Neural progenitor cell (in vitro differentiated cells): ENCODE measurements at regions not wholly inside any gene's neighbourhood (a gene's known extent, or its start where the extent isn't known, plus 50 kb on each side); places are given as distances from the start of the nearest gene placed in this dataset.

ENCODE experiments used
- DNase-seq: peaks from one replicate; pipeline ENCODE4 v3.0.0-alpha.2; 2016; ENCODE audit warnings: low spot score
- H2AFZ ChIP-seq: fragments of 200-600 bp; sonication (generic); replicated peaks from 2 replicates; pipeline ENCODE4 v1.6.1; 2016; ENCODE audit warnings: antibody characterized with exemption
- H3F3A ChIP-seq: fragments of 200-600 bp; sonication (generic); 2 replicates; pipeline ENCODE4 v1.6.1; 2016; ENCODE audit warnings: antibody characterized with exemption, low read depth
- H3K27ac ChIP-seq: fragments of 200-600 bp; sonication (generic); 2 replicates; pipeline ENCODE4 v1.5.1; 2016; ENCODE audit warnings: mild to moderate bottlenecking
- H3K27me3 ChIP-seq: fragments of 200-600 bp; sonication (generic); 2 replicates; pipeline ENCODE4 v1.6.1; 2016; ENCODE audit warnings: mild to moderate bottlenecking, moderate library complexity
- H3K36me3 ChIP-seq: fragments of 200-600 bp; sonication (generic); 2 replicates; pipeline ENCODE4 v1.5.1; 2016
- H3K4me1 ChIP-seq: fragments of 200-600 bp; sonication (generic); 2 replicates; pipeline ENCODE4 v1.6.1; 2016; ENCODE audit warnings: mixed run types
- H3K4me2 ChIP-seq: fragments of 200-600 bp; sonication (generic); 2 replicates; pipeline ENCODE4 v1.6.1; 2016
- H3K4me3 ChIP-seq: fragments of 200-600 bp; sonication (generic); 2 replicates; pipeline ENCODE4 v1.5.1; 2016
- H3K79me2 ChIP-seq: fragments of 200-600 bp; sonication (generic); 2 replicates; pipeline ENCODE4 v1.6.1; 2016; ENCODE audit warnings: low read depth
- H3K9ac ChIP-seq: fragments of 200-600 bp; sonication (generic); 2 replicates; pipeline ENCODE4 v1.6.1; 2016
- H3K9me3 ChIP-seq: fragments of 200-600 bp; sonication (generic); 2 replicates; pipeline ENCODE4 v1.5.1; 2016; ENCODE audit warnings: low read depth
- H4K20me1 ChIP-seq: fragments of 200-600 bp; sonication (generic); 2 replicates; pipeline ENCODE4 v1.6.1; 2016; ENCODE audit warnings: low read depth
- H3K27ac Mint-ChIP-seq: 3 replicates; pipeline ENCODE4 v1.8.0; 2021; ENCODE audit warnings: mixed read lengths
- H3K27me3 Mint-ChIP-seq: 2 replicates; pipeline ENCODE4 v1.8.0; 2022; ENCODE audit warnings: low read depth, mild to moderate bottlenecking, inconsistent platforms, moderate library complexity, mixed read lengths; ENCODE audit not compliant: insufficient read depth
- H3K36me3 Mint-ChIP-seq: 3 replicates; pipeline ENCODE4 v1.8.0; 2021; ENCODE audit warnings: mixed read lengths
- H3K4me1 Mint-ChIP-seq: 3 replicates; pipeline ENCODE4 v1.8.0; 2021; ENCODE audit warnings: mixed read lengths
- H3K4me3 Mint-ChIP-seq: 3 replicates; pipeline ENCODE4 v1.8.0; 2021; ENCODE audit warnings: mild to moderate bottlenecking, moderate library complexity, mixed read lengths
- H3K9me3 Mint-ChIP-seq: 3 replicates; pipeline ENCODE4 v1.8.0; 2020; ENCODE audit warnings: mixed read lengths
- CTCF ChIP-seq: fragments of 200-600 bp; sonication (generic); IDR thresholded peaks from 2 replicates; pipeline ENCODE4 v1.5.1; 2017; ENCODE audit warnings: antibody characterized with exemption, mild to moderate bottlenecking
- EZH2 ChIP-seq: fragments of 200-600 bp; sonication (generic); IDR thresholded peaks from 2 replicates; pipeline ENCODE4 v1.6.1; 2017; ENCODE audit warnings: antibody characterized with exemption, mild to moderate bottlenecking, moderate library complexity
- EZH2phosphoT487 ChIP-seq: fragments of 200-600 bp; sonication (generic); IDR thresholded peaks from 2 replicates; pipeline ENCODE4 v1.6.1; 2017; ENCODE audit warnings: antibody characterized with exemption

DNA sequence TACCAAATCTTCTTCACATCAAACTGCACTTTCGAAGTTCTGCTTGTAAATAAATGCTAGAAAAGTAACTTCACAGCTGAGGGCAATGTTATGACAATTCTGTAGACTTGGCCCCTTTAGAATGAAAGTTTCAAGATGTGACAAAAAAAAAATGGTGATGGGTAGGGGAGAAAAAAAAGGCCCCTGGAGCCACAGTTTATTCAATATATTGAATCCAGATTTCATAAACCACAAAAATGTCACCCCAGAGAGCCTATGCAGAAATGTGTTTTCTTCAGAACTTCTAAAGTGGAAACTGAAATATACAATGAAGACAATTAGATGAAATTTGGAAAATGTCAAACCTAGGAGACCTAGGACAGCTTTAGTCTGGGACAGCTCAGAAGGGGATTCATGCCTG is 143.1 kb downstream of the EDN3 start:
- Histone ChIP-seq H3K27ac (no peak overlapping the region), H3K27me3 (no peaks in the 10 kb centered on the region), H2AFZ (no peak overlapping the region), H3F3A (peaks cover 4% of the 10 kb centered on the region), H3K4me1 (peaks cover 20% of the 10 kb centered on the region), H3K4me3 (no peak overlapping the region), H3K9ac (no peak overlapping the region), H3K79me2 (no peaks in the 10 kb centered on the region), H3K9me3 (no peaks in the 10 kb centered on the region), H4K20me1 (no peaks in the 10 kb centered on the region), H3K36me3 (no peaks in the 10 kb centered on the region), H3K4me2 (no peak overlapping the region)
- TF ChIP-seq EZH2, result no peak
- H3K4me1 Mint-ChIP-seq, result peaks cover 4% of the 10 kb centered on the region
- peaks cover 11% of the 10 kb centered on the region for H3K27me3 Mint-ChIP-seq
- no peaks in the 10 kb centered on the region for H3K36me3 Mint-ChIP-seq
- no peak overlapping the region for H3K4me3 Mint-ChIP-seq
- no peak overlapping the region for H3K27ac Mint-ChIP-seq
- DNase-seq, result no peak
- H3K9me3 Mint-ChIP-seq, result no peaks in the 10 kb centered on the region

DNA sequence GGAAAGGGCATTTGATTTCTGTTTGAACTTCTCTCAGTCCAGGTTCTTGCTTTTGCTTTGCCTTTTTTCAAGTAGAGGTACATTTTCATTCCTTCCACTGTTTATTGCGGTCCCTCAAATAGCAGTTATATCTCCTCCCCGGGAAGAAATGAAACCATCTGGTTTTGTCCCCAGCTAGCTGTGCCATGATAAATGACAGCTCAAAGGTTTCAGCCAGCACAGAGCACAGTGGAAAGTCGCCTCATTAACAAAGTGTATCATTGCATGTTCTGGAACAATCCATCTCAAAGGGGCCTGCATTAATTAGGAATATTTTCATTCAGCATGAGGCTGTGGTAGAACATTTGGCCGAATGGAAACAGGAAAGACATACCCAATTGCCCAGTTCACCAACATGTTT is 146.0 kb downstream of the EDN3 start:
- H3K36me3 ChIP-seq, result no peaks in the 10 kb centered on the region
- H3K4me2 ChIP-seq, result no peak overlapping the region
- no peaks in the 10 kb centered on the region for H3K79me2 ChIP-seq
- no peaks in the 10 kb centered on the region for H3K27me3 ChIP-seq
- peaks cover 19% of the 10 kb centered on the region for H3K4me1 ChIP-seq
- no peaks in the 10 kb centered on the region for H3F3A ChIP-seq
- no peak overlapping the region for H3K27ac ChIP-seq
- H3K9me3 ChIP-seq, result no peaks in the 10 kb centered on the region
- TF ChIP-seq CTCF, result no peak
- TF ChIP-seq EZH2phosphoT487, result no peak
- no peak for TF ChIP-seq EZH2
- no peaks in the 10 kb centered on the region for H3K9me3 Mint-ChIP-seq
- peaks cover 11% of the 10 kb centered on the region for H3K27me3 Mint-ChIP-seq
- H3K27ac Mint-ChIP-seq, result no peak overlapping the region
- DNase-seq, result no peak
- H3K4me3 Mint-ChIP-seq, result no peak overlapping the region
- H4K20me1 ChIP-seq, result no peaks in the 10 kb centered on the region
- no peak overlapping the region for H2AFZ ChIP-seq
- H3K4me3 ChIP-seq, result no peak overlapping the region
- no peaks in the 10 kb centered on the region for H3K36me3 Mint-ChIP-seq
- no peak overlapping the region for H3K9ac ChIP-seq
- peaks cover 6% of the 10 kb centered on the region for H3K4me1 Mint-ChIP-seq

- no peaks in the 10 kb centered on the region for H3F3A ChIP-seq
- H3K4me1 Mint-ChIP-seq, result peaks cover 7% of the 10 kb centered on the region
- TF ChIP-seq CTCF (no peak), EZH2 (no peak), EZH2phosphoT487 (no peak)
- H4K20me1 ChIP-seq, result no peaks in the 10 kb centered on the region
- no peak overlapping the region for H3K9ac ChIP-seq
- peaks cover 20% of the 10 kb centered on the region for H3K4me1 ChIP-seq
- H3K79me2 ChIP-seq, result no peaks in the 10 kb centered on the region
- no peak overlapping the region for H3K4me3 ChIP-seq
- H3K36me3 Mint-ChIP-seq, result no peaks in the 10 kb centered on the region
- peaks cover 7% of the 10 kb centered on the region for H3K27me3 Mint-ChIP-seq
- H3K36me3 ChIP-seq, result no peaks in the 10 kb centered on the region
- H3K4me2 ChIP-seq, result no peak overlapping the region
- H3K4me3 Mint-ChIP-seq, result no peak overlapping the region
- H3K27ac Mint-ChIP-seq, result no peak overlapping the region
- no peaks in the 10 kb centered on the region for H3K9me3 ChIP-seq
- H2AFZ ChIP-seq, result peak overlapping the region; percentile 80
- H3K27ac ChIP-seq, result no peak overlapping the region
- DNase-seq, result no peak
- no peaks in the 10 kb centered on the region for H3K9me3 Mint-ChIP-seq
- no peaks in the 10 kb centered on the region for H3K27me3 ChIP-seq
Measured at GRCh38 chr20:59448196-59448595, 147.8 kb downstream of the EDN3 start.

DNA sequence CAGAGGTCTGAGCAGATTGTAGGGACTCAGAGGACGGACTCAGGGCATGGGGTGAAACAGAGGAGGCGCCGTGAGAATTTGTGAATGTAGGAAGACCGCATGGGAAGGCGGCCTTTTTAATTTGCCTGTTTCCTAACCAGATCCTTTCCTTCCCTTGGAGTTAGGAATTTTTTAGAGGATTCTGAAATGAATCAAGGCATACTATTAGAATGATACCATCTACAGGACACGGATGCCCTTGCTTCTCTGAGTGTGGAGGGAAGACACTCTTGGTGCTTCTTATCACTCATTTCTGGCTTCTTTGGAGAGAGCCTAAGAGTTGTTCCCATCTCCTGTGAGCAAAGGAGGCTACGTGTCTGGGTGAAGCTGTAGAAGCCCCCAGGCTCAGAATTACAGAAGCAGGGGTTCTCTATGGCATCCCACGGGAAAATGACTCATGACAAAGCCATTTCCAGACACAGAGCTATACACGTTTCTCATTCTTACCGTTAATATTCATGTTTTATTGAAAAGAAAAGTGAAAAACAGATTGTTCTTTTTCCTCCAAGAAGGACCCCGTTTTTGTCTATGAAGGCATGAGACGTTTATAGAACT is 148.5 kb downstream of the EDN3 start:
- no peaks in the 10 kb centered on the region for H3K9me3 ChIP-seq
- no peaks in the 10 kb centered on the region for H3K79me2 ChIP-seq
- H3K27me3 Mint-ChIP-seq, result peaks cover 5% of the 10 kb centered on the region
- TF ChIP-seq EZH2phosphoT487 (no peak), CTCF (no peak), EZH2 (no peak)
- DNase-seq, result no peak
- H3F3A ChIP-seq, result no peaks in the 10 kb centered on the region
- no peak overlapping the region for H3K27ac ChIP-seq
- H3K4me3 Mint-ChIP-seq, result no peak overlapping the region
- H3K27me3 ChIP-seq, result no peaks in the 10 kb centered on the region
- H3K9ac ChIP-seq, result no peak overlapping the region
- no peak overlapping the region for H3K4me2 ChIP-seq
- no peaks in the 10 kb centered on the region for H3K9me3 Mint-ChIP-seq
- no peak overlapping the region for H3K27ac Mint-ChIP-seq
- peaks cover 13% of the 10 kb centered on the region for H3K4me1 Mint-ChIP-seq
- H3K36me3 Mint-ChIP-seq, result no peaks in the 10 kb centered on the region
- H3K4me3 ChIP-seq, result no peak overlapping the region
- H4K20me1 ChIP-seq, result no peaks in the 10 kb centered on the region
- peak overlapping the region; percentile 80 for H2AFZ ChIP-seq
- H3K4me1 ChIP-seq, result peaks cover 27% of the 10 kb centered on the region
- no peaks in the 10 kb centered on the region for H3K36me3 ChIP-seq
